NOMO-1 treated with dmso at 0.1 percent for 144 hours (cell line): ENCODE measurements at regions not wholly inside any gene's neighbourhood (a gene's known extent, or its start where the extent isn't known, plus 50 kb on each side); places are given as distances from the start of the nearest gene placed in this dataset.

Source experiments
- DNase-seq: peaks from one replicate; lab custom pipeline; 2025; ENCODE audit not compliant: unreplicated experiment; lab: John Stamatoyannopoulos, UW

DNA sequence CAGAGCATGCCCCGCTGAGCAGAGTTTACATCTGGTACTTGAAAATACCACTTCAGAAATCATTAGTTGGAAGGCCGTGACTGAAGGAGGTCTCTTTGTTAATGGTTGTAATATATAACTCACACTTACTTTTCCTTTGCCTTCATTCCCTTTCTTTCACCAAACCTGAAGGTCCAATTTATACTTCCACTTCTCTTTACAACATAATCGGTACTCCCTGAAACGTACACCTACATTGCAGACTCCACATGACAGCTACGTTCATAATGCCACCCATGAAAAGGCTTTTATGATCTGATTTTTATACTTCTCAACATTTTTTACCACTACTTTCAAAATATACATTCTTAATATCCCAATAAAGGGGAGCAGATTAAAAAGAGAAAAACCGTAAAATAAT, 298.7 kb downstream of the C4orf33 start:
- no peak for DNase-seq

DNA sequence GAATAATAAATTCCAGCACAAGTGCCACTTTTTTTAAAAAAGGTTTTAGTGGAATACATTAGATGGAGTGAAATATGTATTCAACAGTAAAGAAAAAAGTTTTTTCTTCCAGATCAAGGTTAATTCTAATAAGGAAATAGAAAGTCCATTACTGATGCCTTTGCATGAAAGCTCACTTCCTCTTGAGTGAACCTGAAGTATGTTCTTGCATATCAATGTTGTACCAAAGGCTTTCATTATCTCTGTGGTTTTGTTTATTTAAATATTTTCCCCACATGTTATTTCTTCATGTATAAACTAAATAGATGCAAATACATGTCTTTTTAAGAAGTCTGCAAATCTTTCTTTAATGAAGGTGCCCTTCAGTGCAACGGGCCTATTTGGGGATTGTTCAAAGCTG, 307.9 kb downstream of the C4orf33 start:
- no peak for DNase-seq

DNA sequence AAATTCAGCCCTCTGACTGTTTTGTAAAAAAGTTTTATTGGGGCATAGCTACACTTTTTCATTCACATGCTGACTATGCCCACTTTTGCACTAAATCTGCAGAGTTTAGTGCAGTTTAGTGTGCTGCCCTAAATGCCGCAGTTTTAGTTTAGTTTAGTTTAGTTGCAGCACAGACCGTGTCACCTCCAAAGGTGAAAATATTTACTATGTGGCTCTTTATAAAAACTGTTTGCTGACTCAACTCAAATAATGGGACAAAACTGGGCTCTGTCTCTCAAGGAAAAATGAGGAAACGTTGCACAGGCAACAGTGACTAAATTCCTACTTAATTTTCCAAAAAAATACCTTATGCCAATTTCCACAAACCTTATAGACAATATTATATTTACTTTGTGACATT, 314.2 kb downstream of the C4orf33 start:
- no peak for DNase-seq

DNA sequence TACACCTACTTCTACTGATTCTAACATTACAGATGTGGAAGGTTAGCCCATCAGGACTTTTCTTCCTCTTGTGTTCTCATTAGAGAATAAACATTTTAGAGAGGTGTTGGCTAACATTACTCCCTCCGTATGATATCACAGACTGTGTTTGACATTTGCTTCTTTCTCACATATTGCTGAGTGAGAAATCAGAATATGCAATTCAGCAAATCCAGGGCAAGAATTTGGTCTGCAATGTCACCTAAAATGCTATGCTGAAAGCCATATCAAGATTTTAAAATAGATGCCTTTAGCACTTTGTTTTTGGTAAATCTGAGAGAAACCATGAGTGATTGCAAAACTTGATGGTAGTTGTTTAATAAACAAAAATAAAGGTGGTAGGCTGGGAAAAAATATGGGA, 319.1 kb downstream of the C4orf33 start:
- DNase-seq: no peak

DNA sequence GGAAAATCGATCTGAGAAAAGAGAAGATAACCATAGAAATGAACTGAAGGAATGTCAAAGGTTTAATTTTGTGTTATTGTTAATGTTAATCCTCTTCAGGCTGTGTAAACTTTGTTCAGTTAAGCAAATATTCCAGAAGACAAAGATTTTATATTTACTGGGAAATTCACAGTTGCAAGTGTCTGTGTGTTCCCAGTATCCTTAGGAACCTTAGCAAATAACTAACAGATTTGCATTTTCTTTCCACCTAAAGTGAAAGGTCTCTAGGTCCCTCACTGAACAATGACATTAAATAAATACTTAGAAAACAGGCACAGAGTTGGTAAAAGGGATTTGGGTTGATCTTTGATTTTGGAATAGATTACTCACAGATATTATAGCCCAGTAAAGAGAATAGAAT, 324.7 kb downstream of the C4orf33 start:
- no peak for DNase-seq

DNA sequence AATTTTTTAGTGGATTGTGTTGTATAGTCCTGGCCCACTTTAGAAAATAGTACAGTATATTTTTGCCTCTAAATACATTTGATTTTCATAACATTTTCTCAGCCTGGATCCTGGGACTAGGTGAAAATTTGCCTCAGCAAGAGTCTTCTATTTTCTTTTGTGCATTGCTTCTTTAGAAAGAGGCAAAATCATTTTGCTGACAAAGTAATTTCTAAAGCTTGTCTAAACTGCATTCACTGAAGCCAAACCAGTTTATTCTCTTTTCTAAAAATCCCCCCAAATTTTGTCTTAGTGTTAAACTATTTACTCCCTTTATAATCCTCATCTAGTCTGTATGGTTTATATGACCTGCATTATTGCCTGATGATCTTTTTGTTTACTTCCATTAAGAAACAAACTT, 326.3 kb downstream of the C4orf33 start:
- no peak for DNase-seq

DNA sequence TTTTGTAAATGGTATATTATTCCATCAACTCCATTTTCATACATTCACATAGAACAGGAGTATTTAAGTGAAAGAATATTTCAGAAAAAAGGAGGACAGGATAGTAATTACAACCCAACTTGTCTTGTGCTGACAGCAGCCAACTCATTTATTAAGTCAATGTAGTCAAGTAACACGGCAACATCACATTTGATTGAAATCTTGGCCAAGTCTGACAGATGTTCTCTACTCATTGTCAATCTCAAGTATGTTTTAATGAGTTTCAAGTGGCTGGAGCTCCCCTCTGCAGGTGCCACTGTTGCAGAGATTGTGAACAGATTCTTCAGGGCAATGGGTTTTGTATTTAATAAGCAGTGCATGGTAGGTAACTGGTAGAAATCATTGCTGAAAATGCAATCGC, 332.5 kb downstream of the C4orf33 start:
- DNase-seq: no peak

DNA sequence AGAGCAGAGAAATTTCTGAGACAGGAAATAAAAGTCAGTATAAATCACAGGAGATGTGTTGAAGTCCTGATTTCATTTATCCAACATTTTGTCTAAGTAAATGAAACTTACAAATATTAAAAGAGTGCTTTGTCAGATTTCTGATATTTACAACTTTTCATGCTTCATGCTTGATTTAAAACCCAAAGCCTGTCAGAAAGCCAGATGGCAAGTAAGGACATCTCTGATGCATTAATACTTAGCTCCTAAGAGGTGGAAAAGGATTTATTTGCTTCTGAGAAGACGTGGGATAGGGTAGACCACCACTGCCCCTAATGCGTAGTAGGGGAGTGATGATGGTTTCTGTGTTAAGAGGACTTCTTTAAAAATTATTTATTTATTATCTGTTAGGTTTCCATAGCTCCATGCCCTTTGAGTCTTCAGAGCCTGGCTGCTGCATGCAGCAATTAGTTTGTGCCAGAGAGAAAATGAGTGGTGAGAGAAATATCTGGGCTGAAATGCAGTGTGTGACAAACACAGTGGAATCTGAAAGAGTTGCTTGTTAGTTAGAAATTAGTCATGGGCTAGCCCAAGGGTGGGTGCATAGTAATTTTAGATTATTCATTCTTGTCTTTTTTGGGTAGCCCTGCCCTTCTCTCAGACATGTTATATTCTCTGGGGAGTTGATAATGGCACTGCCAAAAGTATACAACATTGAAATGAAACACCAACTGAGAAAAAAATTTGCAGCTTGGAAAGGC, 333.8 kb downstream of the C4orf33 start:
- no peak for DNase-seq

DNA sequence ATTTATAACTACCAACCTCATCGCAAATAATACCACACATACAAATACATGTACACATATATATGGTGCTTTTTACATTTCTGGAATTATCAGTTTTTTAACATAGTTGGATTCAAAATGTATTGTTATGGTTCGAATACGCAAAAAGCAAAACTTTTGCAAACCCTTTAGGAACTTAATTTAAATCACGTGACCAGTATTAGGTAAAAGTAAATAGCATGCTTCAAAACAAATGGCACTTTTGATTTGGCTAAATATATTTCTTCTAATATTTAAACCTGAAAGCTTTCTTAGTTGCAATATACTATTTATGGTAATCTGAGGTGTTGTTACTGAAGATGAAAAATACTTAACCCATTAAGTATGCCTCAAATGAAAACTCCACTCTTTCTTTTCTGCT, 341.4 kb downstream of the C4orf33 start:
- no peak for DNase-seq

DNA sequence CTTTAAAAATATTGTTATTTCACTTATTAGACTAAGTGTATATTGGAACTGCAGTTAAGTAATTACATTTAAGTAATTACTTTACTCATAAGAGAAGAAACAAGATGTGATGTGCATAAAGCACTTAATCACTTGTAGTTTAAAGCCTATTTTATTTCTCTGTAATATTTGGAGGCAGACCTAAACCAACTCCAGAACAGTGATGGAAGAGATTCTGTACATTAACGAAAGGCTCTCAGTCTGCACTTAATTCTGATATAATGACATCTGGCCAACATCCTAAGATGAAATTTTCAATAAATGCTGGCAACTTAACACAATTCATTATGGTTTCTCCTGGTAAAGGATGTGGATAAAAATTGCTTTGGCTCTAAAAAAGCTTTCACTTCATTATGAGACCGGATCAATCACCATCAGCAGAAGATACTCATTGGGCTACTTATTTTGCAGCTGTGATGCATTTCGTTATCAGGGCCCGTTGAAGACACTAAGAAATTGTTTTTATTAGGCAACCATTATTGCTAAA, 342.6 kb downstream of the C4orf33 start:
- no peak for DNase-seq

DNA sequence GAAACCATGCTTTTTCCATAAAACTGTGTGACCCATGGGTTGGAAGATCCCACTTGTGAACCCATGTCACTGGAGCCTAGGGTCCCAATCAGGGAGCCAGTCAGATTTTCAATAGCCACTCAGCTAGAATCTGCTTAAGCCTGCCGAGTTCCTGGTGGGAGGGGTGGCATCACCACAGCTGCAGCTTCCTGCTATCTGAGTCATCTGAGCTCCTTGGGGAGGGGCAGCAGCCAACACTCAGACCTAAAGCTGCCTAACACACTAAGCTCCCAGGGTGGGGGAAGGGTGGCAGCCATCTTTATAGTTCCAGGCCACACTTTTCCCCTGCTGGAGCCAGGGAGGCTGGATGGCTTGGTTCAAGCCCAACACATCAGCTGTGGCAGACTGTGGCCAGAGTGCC, 350.1 kb downstream of the C4orf33 start:
- no peak for DNase-seq

DNA sequence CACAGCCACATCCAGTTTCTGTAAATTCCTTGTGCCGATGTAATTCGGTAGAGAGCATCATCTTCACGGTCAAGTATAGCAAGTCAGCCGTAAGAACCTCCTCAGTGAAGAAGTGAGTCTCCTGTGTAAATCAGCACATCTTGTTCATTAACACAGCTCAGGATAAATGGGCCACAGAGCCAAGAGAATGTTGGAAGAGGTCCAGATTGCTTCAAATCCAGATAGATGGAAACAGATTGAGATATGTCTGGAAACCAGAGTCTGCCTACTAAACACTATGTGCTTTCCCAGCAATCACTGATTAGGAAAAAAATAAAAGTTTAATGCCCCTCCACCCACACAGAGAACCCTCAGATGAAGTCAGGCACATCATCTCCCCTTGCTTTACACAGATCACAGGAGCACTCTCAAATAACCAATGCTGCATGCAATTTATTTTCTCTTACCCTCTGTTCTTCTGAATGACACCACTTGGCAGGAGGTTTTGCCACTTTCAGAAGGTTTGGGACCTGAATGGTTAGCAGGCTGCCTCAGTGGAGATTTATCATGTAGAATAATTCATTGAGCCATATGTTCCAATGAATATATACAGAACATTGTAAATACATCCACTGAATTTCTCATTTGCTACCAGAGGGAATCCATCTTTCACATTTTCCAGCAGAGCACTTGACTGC, 357.7 kb downstream of the C4orf33 start:
- no peak for DNase-seq

DNA sequence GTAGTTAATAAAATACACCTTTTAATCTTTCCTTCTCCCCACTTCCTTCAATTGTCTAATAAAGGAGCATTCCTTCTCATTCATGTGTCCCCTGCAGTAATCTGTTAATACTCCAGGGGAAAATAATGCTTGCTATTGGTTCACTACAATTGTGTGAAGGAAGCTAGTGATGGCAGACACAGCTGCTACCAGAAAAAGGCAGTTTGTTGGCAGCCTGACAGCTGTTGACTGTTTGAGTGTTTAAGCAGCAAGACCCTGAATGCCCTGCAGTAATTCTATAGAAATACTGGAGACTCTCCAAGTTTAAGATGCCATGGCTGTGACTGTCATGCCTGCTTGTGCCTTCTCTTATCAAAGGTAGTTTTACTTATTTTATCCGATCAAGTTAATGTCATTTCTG, 359.5 kb downstream of the C4orf33 start:
- no peak for DNase-seq

DNA sequence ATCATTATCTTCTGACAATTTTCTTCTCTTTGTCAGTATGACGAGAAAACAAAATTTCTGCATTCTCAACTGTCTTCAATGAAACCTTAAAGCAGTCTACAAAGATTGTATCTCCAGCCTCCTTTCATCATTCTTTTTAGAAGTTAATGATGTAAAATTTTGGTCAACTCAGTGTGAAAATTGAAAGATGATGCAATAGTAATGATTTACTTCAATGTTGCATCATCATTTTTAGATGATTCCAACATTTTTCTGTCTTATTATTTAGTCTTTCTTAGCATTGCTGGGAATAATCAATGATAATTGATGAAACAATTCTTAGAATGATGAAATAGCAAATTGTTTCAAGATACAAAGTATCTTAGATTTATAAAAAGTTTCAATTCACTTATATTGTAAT, 372.7 kb downstream of the C4orf33 start:
- DNase-seq: no peak

DNA sequence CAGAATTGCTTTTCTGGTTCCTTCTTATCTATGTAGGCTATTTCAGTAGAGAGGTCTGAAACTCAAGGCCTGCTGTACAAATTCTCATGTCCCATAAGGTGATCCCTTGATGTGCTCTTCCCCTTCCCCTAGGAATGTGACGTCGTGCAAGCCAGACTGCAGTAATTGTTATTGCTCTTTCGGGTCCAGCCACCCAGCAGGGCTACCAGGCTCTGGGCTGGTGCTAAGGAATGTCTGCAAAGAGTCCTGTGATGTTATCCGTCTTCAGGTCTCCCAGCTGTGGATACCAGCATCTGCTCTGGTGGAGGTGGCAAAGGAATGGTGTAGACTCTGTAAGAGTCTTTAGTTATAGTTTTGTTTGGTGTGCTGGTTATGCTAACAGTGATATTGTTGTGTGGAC, 378.7 kb downstream of the C4orf33 start:
- DNase-seq: no peak

DNA sequence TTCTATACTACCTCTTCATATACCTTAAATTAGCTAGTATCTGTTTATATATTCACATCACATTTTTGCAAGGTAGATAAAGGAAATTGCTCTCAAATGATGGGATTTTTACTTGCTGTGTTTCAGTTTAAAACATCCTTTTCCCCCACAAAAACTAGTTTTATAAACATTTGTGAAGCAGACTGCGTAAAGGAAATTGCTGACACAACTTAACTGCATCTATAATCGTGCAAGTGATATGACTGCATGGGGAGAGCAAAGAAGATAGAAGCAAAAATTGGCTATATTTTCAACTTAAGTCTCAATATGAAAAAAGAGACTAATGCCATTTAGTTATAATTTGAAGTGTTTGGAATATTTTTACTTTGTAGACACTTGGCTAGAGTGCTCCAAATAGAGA, 385.2 kb downstream of the C4orf33 start:
- DNase-seq: no peak

DNA sequence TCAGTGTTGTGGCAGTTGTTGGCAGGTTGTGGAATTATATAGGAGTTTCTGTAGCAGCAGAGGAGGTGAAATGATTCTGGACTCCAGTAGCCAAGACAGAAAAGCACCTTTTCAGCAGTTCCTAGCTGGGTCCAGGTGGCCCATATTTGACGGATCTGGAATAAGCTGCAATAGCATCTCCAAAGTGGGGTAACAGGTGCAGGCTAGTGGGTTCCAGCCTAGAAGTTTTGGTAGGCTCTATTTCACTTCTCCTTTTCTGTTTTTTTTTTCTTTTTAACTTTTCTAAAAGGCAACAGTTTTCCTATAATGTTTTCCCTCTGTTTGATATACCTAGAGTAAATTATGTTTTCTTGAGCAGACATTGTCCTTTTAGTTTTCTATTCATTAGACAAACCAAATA, 392.5 kb downstream of the C4orf33 start:
- DNase-seq: no peak

DNA sequence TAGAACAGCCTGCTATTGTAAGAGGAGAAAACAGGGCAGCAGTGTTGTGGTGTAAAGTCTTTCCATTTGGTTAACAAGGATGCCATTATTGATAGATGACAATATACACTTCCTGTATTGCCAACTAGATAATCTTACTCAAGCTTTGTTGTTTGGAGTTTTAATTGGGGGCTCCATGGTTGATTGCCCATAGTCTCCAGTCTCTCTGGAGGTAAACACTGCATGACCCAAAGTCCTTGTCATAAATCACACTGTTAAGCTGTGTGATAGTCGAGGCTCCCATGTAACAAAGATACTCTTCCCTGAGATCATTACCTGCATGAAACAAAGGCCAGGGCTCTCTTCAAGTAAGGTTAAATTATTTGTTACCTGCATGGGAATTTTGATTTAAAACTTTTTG, 394.6 kb downstream of the C4orf33 start:
- no peak for DNase-seq

DNA sequence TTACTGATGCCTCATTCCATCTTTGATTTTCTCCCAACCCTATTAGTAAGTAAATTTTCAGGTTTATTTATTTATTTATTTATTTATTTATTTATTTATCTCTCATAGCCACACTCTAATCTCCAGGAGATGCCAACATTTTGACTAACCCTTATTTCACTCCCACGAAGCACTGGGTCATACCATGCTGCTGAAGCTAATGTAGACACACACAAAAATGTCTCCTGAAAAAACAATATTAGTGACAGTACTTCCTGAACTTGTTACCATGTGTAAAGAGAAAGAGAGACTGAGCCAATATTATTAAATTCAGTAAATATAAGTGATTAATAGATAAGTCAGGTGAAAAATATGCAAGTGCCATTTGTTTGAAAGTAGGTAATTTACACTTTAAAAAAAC, 402.7 kb downstream of the C4orf33 start:
- DNase-seq: no peak

DNA sequence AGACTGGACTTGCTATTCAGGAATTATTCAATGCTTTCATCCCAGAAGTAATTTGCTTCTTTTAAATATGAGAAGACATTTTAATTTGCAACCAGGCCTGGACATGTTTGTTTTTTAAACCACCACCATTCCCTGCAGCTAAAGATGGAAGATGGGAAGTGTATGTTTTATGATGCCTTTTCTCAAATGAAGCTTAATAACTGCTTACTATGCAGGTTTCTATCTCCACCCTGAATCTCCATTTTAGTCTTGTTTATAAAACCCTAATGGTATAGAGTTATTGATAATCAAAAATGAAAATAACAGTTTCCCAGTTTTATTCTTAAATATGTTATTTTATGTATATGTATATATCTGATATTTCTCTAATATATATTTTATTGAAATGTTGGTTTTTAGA, 418.9 kb downstream of the C4orf33 start:
- DNase-seq: no peak

DNA sequence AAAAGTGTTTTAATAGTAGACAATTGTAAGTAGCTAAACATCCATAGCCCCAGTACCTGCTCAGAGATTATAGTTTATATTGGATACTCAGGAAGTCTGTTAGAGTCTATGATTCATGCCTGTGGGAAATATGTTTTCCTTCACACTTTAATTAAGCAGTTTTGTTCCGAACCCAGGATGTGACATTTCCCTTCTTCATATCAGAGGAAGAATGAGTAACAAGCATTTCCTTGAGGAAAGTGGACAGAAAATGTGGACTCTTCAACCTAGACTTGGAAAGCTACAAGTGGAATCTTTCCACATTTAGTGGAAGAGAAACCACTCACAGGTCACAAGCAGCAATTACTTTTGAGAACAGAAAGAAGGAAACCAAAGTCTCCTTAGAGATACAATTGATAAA, 419.4 kb downstream of the C4orf33 start:
- no peak for DNase-seq

DNA sequence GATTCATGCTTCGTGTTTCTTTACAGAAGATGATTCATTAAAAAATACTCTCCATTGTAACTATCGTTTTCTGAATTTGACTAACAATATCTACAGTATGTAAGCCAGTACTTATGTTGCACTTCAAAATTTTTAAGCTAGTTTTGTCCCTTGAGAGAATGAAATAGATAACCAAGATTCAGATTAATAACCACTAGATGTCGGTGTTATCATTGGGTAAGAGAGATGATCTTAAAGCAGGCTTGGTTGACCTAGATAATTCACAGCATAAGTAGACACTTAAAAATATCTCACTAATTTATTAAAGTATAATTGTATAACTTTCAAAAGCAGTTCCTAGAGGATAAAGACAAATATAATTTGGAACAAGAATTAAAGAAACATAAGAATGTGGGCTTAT, 430.9 kb downstream of the C4orf33 start:
- peak; percentile 5 for DNase-seq

DNA sequence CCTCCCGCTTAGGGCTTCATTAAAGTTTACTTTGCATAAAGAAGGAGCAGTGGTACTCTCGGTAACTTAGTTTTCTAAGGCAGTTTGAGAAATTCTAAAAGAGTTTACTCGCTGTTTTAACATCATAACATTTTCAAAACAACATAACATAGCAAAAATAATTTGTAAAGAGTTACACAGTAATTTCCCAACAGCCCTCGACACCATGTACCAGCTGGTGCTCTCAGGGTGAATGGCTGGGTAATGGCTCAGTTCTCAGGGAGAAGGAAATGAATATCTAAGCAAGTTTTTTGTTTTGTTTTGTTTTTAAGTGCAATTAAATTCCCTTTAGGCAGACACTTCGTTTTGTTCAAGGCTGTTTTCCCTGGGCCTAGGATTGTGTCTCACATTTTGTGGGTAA, 435.3 kb downstream of the C4orf33 start:
- no peak for DNase-seq
